Calu3 (cell line): ENCODE measurements at regions not wholly inside any gene's neighbourhood (a gene's known extent, or its start where the extent isn't known, plus 50 kb on each side); places are given as distances from the start of the nearest gene placed in this dataset.

Experiments
- BruUV-seq: library from RNA; stranded (reverse); fragments of 400-500 nt; replicated peaks from 2 replicates; lab custom pipeline; 2021; lab: Mats Ljungman, UMichigan
- CTCF ChIA-PET: fragments of 300-600 bp; sonication (Branson Sonifier 250); formaldehyde crosslinking; loops from one replicate; lab custom pipeline; 2022; ENCODE audit warnings: antibody characterized with exemption; lab: Charles Lee
- DNase-seq: peaks from one replicate; pipeline ENCODE4 v3.0.0; 2022
- H3K27ac Mint-ChIP-seq: one replicate; pipeline ENCODE4 v1.8.0; 2022; ENCODE audit warnings: mixed read lengths; ENCODE audit not compliant: unreplicated experiment
- H3K27me3 Mint-ChIP-seq: one replicate; pipeline ENCODE4 v1.8.0; 2022; ENCODE audit warnings: mixed read lengths; ENCODE audit not compliant: unreplicated experiment
- H3K36me3 Mint-ChIP-seq: one replicate; pipeline ENCODE4 v1.8.0; 2022; ENCODE audit warnings: mild to moderate bottlenecking, moderate library complexity, mixed read lengths; ENCODE audit not compliant: insufficient read depth, unreplicated experiment
- H3K4me1 Mint-ChIP-seq: one replicate; pipeline ENCODE4 v1.8.0; 2022; ENCODE audit warnings: mild to moderate bottlenecking, low read depth, mixed read lengths; ENCODE audit not compliant: unreplicated experiment
- H3K4me3 Mint-ChIP-seq: one replicate; pipeline ENCODE4 v1.8.0; 2022; ENCODE audit warnings: mild to moderate bottlenecking, low read depth, moderate library complexity, mixed read lengths; ENCODE audit not compliant: unreplicated experiment
- H3K9me3 Mint-ChIP-seq: one replicate; pipeline ENCODE4 v1.8.0; 2022; ENCODE audit warnings: low read depth, mixed read lengths; ENCODE audit not compliant: unreplicated experiment
- CTCF ChIP-seq: fragments of 200-600 bp; IDR thresholded peaks from one replicate; pipeline ENCODE4 v1.8.0; 2022; ENCODE audit warnings: antibody characterized with exemption; ENCODE audit not compliant: unreplicated experiment
- intact Hi-C: fragments of 100-400 bp; cut with micrococcal nuclease; formaldehyde crosslinking; loops from one replicate; pipeline ENCODE4 v1.10.0; 2022; ENCODE audit not compliant: unreplicated experiment

GRCh38 chr6:169406804-169407203 lies 153.2 kb upstream of the THBS2 start:
- no peak for TF ChIP-seq CTCF
- H3K27ac Mint-ChIP-seq = no peak overlapping the region
- BruUV-seq = no TSS peak
- H3K4me1 Mint-ChIP-seq = no peaks in the 10 kb centered on the region
- intact Hi-C loops = no loop called here
- H3K27me3 Mint-ChIP-seq = no peaks in the 10 kb centered on the region
- no peak overlapping the region for H3K4me3 Mint-ChIP-seq
- CTCF ChIA-PET = no interaction called here
- no peaks in the 10 kb centered on the region for H3K36me3 Mint-ChIP-seq
- H3K9me3 Mint-ChIP-seq = peaks cover 3% of the 10 kb centered on the region
- no peak for DNase-seq

- no peak for DNase-seq
- BruUV-seq = no TSS peak
- CTCF ChIA-PET = no interaction called here
- intact Hi-C loops = no loop called here
- Mint-ChIP-seq H3K36me3 (no peaks in the 10 kb centered on the region), H3K4me1 (no peaks in the 10 kb centered on the region), H3K27ac (no peak overlapping the region), H3K4me3 (no peak overlapping the region), H3K27me3 (no peaks in the 10 kb centered on the region), H3K9me3 (peaks cover 3% of the 10 kb centered on the region)
- TF ChIP-seq CTCF = no peak
Measured at GRCh38 chr6:169406034-169406433, 152.4 kb upstream of the THBS2 start.

- intact Hi-C loops = no loop called here
- DNase-seq = no peak
- CTCF ChIA-PET = no interaction called here
- Mint-ChIP-seq H3K27ac (no peak overlapping the region), H3K36me3 (no peaks in the 10 kb centered on the region), H3K9me3 (peaks cover 3% of the 10 kb centered on the region), H3K4me1 (no peaks in the 10 kb centered on the region), H3K27me3 (no peaks in the 10 kb centered on the region), H3K4me3 (no peak overlapping the region)
- BruUV-seq = no TSS peak
- no peak for TF ChIP-seq CTCF
Measured at GRCh38 chr6:169404828-169405227, 151.2 kb upstream of the THBS2 start.

- H3K27ac Mint-ChIP-seq = no peak overlapping the region
- no peak for TF ChIP-seq CTCF
- no peaks in the 10 kb centered on the region for H3K4me1 Mint-ChIP-seq
- intact Hi-C loops = no loop called here
- no peak overlapping the region for H3K4me3 Mint-ChIP-seq
- H3K36me3 Mint-ChIP-seq = no peaks in the 10 kb centered on the region
- no peaks in the 10 kb centered on the region for H3K9me3 Mint-ChIP-seq
- no peaks in the 10 kb centered on the region for H3K27me3 Mint-ChIP-seq
- DNase-seq = no peak
- CTCF ChIA-PET = no interaction called here
- no TSS peak for BruUV-seq
Measured at GRCh38 chr6:169398342-169399105, 144.9 kb upstream of the THBS2 start.
